ENCODE measurements at regions not wholly inside any gene's neighbourhood (a gene's known extent, or its start where the extent isn't known, plus 50 kb on each side); places are given as distances from the start of the nearest gene placed in this dataset.

DNA sequence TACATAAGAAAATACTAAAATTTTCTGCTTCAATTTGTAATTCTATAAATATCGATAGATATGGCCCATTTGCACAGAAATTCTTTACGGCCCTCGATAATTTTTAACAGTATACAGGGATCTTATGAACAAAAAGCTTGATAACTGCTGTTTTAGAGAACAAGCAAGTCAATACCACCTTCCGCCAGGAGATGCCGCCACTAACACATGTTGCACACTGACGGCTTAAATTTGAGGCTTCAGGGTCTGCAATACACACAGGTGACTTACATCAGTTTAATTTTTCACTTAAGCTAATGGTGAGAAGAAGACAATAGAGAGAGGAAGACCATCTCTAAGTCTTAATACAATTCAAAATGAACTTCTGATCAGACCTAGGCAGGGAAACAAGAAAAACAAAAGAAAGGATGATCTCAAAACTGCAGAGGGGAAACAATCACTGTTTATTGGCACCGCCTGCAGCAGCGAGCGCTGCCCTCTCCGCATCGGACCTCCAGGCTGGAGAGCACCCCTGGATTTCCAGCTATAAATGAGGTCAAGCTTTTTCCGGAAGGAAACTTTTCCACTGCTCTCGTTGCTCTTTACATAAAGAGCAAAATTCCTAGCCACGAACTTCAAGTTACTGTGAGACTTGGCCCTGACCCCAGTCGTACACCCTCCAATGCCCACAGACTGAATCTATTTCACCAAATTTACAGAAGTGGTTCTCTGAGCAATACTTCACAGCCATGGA, 53.9 kb downstream of the OTOR start:
- DNase-seq (ENCODE audit: low read depth) = peak; percentile 67

DNA sequence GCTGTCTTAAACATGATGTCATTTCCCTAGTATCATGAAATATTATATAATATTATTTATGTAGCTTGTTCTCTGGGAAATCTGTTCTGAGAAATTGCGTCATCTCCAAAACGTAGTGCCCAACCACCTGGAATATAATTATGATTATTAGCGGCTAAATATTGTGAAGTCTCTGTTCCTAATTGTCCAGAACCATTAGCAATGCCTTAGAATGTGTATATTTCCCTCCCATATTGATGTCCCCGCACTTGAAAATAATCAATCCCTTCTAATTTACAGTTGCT, 54.4 kb downstream of the OTOR start:
- no peak for DNase-seq (ENCODE audit: low read depth)

DNA sequence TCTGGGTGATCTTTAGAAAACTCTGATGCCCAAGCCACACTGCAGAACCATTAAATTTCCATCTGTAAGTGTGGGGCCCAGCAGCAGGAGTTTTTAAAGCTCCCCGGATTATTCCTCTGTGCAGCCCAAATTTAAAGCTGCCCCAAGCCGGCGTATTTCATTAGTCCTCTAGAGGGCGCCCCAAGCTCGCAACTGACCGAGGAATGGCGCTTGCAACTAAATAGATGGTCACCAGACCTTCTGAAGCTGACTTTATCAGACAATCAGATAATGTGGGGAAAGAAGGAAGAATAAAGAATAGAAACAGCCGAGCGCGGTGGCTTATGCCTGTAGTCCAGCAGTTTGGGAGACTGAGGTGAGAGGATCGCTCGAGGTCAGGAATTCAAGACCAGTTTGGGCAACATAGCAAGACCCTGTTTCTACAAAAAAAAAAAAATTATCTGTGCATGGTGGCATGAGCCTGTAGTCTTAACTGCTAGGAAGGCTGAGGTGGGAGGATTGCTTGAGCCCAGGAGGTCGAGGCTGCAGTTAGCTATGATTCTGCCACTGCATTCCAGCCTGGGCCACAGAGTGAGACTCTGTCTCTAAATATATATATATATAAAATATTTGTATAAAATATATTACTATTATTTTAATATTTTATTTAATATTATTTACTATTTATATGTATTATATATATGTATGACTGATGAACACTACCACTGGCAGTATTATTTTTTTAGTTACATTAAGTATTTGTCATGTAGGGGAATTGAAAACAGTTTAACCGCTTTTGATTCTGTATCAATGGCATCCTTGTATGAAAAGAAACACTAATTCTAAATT, 56.0 kb downstream of the OTOR start:
- DNase-seq (ENCODE audit: low read depth) = peak; percentile 68

DNA sequence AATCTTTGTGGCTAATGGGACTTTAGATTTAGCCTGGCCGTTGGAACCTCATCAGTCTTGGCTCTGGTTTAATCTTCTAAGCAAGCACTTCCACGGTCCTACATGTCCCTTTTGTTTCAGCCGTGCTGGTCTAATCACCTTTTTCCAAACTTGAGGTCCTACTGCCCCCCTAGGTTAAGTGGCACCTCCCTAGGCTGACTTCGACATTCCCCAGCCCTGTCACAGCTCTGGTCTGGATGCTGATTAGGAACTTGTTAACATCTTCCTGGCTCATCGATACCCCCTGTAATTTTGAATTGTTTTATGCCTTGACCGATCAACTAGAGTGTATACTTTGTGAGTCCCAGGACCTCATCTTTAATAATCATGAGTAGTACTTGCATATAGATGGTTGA, 56.6 kb downstream of the OTOR start:
- DNase-seq (ENCODE audit: low read depth) = no peak

DNA sequence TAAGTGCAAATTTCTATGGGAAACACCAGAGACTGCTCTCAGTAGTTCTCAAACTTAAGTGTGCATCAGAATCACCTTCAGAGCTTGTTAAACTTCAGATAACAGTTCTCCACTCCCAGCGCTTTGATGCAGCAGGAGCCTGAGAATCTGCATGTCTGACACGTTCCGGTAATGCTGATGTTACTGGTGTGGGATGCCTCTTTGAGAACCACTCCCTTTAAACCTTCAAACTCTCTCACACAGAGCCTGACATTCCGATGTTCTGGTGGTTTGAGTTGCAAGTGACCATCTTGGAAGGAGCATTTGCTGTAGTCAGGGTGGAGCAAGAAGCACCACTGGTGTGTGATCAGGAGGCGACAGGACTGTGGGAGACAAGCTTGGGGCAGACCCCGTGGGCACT, 57.9 kb downstream of the OTOR start:
- no peak for DNase-seq (ENCODE audit: low read depth)

DNA sequence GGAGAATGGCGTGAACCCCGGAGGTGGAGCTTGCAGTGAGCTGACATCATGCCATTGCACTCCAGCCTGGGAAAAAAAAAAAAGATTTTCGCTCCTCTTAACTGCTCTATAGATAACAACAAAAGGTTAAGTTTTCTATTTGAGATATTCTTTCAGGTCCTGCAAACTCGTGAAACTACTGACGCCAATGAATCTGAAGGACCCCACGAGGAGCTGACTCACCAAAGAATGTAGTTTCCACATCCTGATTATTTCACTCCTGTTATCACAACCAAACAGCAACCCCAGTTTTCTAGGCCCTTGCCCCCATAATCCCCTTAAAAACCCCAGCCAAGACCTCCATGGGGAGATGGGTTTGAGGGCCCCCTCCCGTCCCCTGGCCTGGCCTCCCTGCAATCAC, 58.7 kb downstream of the OTOR start:
- no peak for DNase-seq (ENCODE audit: low read depth)

DNA sequence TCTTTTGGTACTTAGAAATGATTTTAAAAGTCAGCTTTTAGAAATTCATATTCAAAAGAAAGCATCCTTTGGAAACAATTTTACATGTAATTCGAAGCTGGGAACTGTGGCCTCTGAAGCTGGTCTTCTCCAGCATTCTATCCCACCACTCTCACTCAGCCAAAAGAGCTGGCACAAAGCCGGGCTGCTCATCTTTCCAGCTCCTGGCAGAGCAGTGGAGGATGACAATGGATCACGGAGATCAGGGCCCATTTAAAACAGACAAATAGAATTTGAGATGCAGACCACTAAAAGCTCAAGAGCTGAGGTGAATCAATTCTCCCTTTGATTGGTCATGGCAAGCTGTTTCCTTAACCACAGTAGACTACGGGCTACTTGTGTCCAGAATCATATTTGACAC, 60.6 kb downstream of the OTOR start:
- no peak for DNase-seq (ENCODE audit: low read depth)

DNA sequence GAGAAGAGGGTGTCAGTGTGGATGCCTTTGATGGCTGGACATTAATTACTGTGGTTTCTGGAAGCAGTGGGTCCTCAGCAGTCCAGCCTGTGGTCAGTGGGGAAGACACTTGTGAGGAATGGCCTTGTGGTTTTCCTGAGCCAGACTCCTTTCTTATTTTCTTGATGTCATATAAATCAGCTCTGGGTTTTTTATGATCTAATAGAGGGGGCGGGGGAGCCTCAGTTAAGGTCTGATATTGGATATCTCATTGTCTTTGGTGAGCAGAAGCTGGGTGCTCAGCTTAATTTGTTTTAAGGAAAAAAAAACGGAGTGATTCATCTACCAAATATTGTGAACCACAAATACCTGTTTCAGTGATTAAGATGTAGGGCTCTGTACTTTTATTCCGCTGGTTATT, 62.1 kb downstream of the OTOR start:
- DNase-seq (ENCODE audit: low read depth) = peak; percentile 60

DNA sequence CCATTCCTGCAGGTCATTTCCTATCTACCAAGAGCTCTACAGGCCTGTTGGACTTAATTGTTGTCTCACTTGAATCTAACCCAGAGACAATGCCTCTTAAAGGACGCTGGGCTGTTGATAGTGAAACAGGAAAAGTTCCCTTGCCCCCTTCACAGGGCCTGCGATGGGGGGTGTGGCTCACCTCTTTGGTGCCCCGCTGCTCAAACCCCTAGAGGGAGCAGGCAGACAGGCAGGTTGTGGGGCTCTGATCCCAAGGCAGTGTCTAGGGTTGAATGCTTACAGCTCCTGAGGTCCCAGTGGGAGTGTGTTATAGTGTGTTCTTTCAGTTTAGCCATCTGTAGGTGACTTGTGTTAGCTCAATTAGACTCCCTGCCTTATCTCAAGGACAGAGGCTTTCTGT, 68.0 kb downstream of the OTOR start:
- DNase-seq (ENCODE audit: low read depth) = no peak

DNA sequence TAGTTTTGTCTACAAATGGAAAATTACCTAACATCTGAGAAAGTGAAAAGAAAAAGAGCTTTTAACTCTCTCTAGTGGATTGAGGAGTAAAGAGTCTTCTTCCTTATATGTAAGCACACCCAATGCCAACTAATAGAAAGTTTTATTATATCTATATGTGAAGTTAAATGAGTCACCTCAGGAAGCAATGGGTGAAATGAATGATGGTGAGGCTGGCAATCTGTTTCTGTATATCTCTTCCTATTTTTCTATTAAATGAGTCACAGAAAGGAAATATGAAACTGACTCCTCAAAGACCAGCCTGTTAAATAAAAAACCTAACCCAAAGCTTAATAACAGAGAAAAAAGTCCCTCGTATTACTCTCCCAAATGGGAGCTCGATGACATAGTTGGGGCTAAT, 71.3 kb downstream of the OTOR start:
- no peak for DNase-seq (ENCODE audit: low read depth)

DNA sequence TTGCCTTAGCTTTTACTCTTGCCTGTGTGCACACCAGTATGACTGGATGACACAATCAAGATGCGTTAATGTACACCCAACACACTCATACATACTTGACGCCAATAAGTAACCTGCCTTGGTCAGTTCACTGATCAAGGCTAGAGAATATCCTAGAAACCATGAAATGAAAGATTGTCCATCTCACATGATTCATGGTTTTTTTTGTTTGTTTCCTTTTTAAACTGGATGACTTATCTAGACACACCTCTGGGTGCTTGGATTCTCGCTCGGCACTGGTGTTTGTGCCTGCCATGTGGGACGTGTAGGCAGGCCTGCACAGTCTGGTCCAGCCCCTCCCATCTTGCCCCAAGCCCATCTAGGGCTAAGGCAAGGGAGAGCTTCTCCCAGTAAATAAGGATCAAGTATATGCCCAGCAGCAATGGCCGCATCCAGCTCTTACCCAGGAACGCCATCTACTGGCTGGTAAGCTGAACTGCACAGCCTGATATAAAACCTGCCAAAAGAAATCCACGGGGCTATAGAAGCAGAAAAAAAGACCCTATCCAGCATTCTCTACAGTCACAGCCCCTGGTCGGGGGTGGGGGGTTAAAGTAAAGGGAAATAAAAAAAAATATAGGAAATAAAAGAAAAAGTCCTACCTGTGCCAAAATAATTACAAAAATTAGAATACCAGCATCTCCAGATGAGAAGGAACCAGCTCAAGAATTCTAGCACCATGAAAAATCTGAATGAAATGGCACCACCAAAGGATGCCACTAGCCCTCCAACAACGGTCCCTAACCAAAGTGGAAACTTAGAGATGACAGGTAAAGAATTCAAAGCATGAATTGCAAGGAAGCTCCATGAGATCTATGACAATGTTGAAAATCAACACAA, 73.3 kb downstream of the OTOR start:
- peak; percentile 43 for DNase-seq (ENCODE audit: low read depth)

DNA sequence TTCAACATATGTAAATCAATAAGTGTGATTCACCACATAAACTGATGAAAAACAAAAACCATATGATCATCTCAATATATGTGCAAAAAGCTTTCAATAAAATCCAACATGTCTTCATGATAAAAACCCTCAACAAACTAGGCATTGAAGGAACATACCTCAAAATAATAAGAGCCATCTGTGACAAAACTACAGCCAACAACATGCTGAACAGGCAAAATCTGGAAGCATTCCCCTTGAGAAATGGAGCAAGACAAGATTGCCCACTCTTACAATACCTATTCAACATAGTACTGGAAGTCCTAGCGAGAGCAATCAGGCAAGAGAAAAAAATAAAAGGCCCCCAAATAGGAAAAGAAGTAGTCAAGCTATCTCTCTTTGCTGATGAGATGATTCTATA, 76.5 kb downstream of the OTOR start:
- no peak for DNase-seq (ENCODE audit: low read depth)

DNA sequence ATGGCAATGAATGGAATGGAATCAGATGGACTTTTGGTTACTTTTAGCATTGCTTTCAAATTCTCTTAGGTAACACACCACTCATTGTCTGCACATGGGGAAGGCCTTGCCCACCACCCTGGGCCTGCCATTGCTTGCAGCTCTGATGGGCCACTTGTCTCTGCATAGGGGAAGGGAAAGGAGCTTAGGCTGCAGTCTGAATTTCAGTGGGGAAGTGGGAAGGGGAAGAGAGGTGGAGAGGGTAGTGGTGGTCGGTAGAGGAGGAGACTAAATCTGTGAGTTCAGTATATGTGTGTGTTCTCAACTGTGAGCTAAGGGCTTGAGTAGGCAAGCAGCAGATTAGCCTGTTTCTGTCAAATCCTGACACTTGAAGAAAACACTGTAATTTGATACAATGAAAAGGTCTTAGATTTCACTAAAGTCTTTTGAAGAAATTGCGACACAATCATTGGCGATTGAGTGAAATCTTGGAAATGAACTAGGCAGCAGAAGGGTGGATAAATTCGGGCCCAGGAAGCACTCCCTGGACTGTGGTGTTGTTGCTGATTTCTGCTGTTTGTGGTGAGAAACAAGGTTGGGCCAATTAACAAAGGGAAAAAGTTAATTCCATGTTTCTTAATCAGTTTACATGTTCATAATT, 80.6 kb downstream of the OTOR start:
- DNase-seq (ENCODE audit: low read depth) = peak; percentile 9

DNA sequence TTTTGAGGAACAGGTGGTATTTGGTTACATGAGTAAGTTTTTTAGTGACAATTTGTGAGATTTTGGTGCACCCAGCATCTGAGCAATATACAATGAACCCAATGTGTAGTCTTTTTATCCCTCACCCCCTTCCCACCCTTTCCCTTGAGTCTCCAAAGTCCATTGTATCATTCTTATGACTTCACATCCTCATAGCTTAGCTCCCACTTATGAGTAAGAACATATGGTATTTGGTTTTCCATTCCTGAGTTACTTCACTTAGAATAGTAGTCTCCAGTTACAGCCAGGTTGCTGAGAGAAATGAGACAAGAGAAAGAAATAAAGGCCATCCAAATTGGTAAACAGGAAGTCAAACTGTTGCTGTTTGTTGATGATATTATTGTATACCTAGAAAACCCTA, 87.5 kb downstream of the OTOR start:
- peak; percentile 10 for DNase-seq (ENCODE audit: low read depth)

DNA sequence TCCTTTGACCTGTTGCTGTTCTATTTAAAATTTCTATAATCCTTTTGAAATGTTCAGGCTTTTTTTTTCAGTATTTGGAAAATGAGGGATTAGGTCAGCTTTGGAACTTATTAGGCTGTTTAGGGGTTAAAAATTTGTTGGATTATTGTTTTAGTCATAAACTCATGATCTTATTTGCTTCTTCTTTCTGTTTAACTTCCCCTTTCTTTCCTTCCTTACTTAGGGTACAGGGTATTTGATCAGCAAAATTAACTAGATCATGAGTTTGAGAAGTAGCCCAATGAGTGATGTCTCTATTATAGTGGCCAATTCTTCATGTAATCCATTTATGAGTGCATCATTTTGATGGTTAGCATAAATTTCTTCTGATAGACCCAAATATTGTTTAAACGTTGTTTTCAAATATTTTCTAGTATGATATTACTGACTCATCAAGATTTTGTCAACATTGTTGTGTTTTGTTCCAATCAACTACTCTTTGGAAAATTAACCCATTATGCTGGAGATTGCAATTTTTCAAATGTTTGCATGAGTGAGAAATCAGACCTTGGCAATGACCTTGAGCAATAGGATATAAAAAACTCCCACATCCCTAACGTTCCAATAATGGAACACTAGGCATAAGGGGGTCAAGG, 94.4 kb downstream of the OTOR start:
- DNase-seq (ENCODE audit: low read depth) = no peak

DNA sequence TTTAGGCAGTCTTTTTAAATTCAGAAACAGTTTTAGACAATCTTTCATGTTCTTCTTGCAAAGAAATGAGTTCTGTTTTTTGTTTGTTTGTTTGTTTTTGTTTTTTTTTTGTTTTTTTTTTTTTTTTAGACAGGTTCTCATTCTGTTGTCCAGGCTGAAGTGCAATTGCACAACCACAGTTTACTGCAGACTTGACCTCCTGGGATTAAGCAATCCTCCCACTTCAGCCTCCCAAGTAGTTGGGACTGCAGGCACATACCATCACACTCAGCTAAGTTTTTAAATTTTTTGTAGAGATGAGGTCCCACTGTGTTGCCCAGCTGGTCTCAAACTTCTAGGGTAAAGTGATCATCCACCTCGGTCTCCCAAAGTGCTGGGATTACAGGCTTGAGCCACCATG, 96.2 kb downstream of the OTOR start:
- no peak for DNase-seq (ENCODE audit: low read depth)

DNA sequence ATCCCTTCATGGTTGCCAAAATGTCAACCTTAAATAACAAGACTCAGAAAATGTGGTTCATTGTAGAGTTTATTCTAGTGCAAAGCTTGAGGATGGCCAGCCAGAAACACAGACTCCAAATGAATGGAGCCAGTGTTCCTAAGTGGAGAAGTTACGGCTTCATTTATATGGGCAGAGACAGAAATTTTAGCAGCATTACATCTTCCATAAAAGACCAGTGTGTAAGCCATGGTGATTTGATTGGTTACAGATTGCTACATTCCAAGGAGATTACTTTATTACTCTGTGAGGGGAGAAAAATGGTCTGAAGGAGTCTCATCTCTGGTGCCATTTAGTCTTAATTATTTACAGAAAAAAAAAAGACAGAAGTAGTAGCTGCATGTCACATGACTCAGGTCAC, 97.8 kb downstream of the OTOR start:
- no peak for DNase-seq (ENCODE audit: low read depth)

DNA sequence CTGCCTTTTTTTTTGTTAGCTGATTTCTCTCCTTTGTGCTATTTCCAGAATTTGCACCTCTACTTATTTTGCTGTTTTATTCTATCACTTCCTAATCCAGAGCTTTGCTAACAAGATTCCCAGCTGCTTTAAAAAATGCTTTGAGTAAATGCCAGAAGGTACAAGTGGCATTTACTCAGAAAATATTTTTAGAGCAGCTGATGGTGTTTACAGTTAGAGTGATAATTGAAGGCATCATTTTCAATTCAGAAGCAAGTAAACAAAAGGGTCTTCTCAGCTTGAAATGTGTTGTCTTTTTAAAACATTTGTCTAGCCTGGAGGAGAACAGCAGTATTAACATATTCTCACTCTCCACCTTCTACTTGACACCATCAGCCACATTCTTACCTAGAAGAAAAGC, 99.9 kb downstream of the OTOR start:
- DNase-seq (ENCODE audit: low read depth) = peak; percentile 26

DNA sequence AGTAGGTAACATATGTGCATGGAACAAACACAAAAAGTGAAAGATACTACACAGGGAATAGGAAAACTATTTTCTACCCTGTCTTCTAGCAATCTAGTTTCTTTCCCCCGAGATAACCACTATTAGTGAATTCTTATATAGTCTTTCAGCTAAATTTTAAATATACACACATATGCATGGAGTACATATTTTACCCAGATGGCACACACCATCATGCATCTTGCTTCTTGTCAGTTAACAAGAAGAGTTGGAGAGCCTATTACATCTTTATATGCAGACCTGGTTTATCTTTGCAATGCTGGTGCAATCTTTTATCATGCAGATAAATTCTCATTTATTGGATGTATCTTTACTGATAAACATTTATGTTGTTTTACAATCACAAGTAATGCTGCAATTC, 100.4 kb downstream of the OTOR start:
- no peak for DNase-seq (ENCODE audit: low read depth)

DNA sequence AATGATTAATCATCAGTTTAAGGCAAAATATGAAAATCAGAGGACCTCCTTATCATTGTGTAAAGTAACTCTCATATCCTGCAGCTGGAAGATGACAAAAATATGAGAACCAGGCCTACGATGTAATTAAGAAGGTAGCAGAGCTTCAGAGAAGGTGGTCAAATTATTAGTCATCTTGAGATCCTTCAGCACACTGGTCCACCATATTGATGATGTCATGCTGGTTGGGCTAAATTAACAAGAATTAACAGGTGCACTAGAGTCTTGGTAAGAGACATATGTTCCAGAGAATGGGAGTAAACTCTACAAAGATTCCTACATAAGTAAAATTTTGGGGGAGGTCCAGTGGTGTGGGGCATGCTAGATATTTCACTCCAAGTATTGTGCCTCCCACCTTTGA, 112.8 kb downstream of the OTOR start:
- DNase-seq (ENCODE audit: low read depth) = peak; percentile 11

DNA sequence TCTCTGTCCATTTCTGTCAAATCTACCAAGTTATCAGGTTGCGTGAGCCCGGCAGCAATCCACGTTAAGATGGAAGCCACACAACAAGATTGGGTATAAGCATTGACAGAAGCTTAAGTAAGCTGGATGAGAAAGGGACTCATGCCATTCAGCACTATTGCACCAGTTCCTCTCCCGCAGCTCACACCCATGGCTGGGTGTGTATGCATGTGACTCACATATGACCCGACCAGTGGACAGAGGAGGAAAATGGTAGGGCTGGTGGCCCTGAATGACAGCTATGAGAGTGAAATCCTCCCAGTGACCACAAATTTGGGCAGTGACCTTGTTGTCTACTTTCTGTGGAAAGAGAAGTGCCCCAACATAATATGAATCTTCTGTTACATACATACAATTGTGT, 113.5 kb downstream of the OTOR start:
- no peak for DNase-seq (ENCODE audit: low read depth)
